ENCODE measurements at regions not wholly inside any gene's neighbourhood (a gene's known extent, or its start where the extent isn't known, plus 50 kb on each side); places are given as distances from the start of the nearest gene placed in this dataset.

GRCh38 chr1:58924016-58924565 lies 140.2 kb upstream of the JUN start:
- DNase-seq (ENCODE audit: low read depth) (no peak), FAIRE-seq (no peak)
- Histone ChIP-seq H3K4me3 (ENCODE audit: insufficient read depth, low read depth, low read length) (no peak overlapping the region), H4K20me1 (ENCODE audit: insufficient read depth, low read length) (no peaks in the 10 kb centered on the region), H3K36me3 (ENCODE audit: insufficient read depth, low read length) (no peaks in the 10 kb centered on the region), H2AFZ (ENCODE audit: low read depth, low read length) (no peak overlapping the region), H3K27ac (ENCODE audit: low read depth, low read length) (no peak overlapping the region), H3K79me2 (ENCODE audit: insufficient read depth, low read length) (no peaks in the 10 kb centered on the region), H3K4me1 (ENCODE audit: insufficient read depth, low read length) (no peaks in the 10 kb centered on the region), H3K4me2 (ENCODE audit: low read length) (no peak overlapping the region), H3K9me3 (ENCODE audit: insufficient read depth, low read depth, low read length) (no peaks in the 10 kb centered on the region), H3K9ac (ENCODE audit: low read length) (no peak overlapping the region), H3K27me3 (ENCODE audit: insufficient read depth, low read length) (no peaks in the 10 kb centered on the region)
- Mint-ChIP-seq H3K27me3 (ENCODE audit: low read depth, unreplicated experiment) (peaks cover 2% of the 10 kb centered on the region), H3K4me3 (ENCODE audit: unreplicated experiment) (no peak overlapping the region), H3K27ac (ENCODE audit: unreplicated experiment) (no peak overlapping the region), H3K36me3 (ENCODE audit: low read depth, unreplicated experiment) (no peaks in the 10 kb centered on the region), H3K4me1 (ENCODE audit: low read depth, unreplicated experiment) (peaks cover 17% of the 10 kb centered on the region), H3K9me3 (ENCODE audit: unreplicated experiment) (no peaks in the 10 kb centered on the region)
- TF ChIP-seq EZH2 (IDR thresholded peaks at IDR 0.05; ENCODE audit: insufficient read depth, low read length) = no peak
- TF ChIP-seq CTCF (IDR thresholded peaks at IDR 0.05; ENCODE audit: insufficient read depth, low read depth, low read length) = no peak

- no peak for DNase-seq (ENCODE audit: low read depth)
- Mint-ChIP-seq H3K27me3 (ENCODE audit: low read depth, unreplicated experiment) (peaks cover 2% of the 10 kb centered on the region), H3K9me3 (ENCODE audit: unreplicated experiment) (no peaks in the 10 kb centered on the region), H3K4me3 (ENCODE audit: unreplicated experiment) (no peak overlapping the region), H3K27ac (ENCODE audit: unreplicated experiment) (no peak overlapping the region), H3K4me1 (ENCODE audit: low read depth, unreplicated experiment) (peaks cover 24% of the 10 kb centered on the region), H3K36me3 (ENCODE audit: low read depth, unreplicated experiment) (no peaks in the 10 kb centered on the region)
- Histone ChIP-seq H3K27me3 (ENCODE audit: insufficient read depth, low read length) (no peaks in the 10 kb centered on the region), H2AFZ (ENCODE audit: low read depth, low read length) (no peak overlapping the region), H3K36me3 (ENCODE audit: insufficient read depth, low read length) (no peaks in the 10 kb centered on the region), H3K4me2 (ENCODE audit: low read length) (no peak overlapping the region), H3K9ac (ENCODE audit: low read length) (no peak overlapping the region), H3K79me2 (ENCODE audit: insufficient read depth, low read length) (no peaks in the 10 kb centered on the region), H3K4me1 (ENCODE audit: insufficient read depth, low read length) (peaks cover 7% of the 10 kb centered on the region), H4K20me1 (ENCODE audit: insufficient read depth, low read length) (no peaks in the 10 kb centered on the region), H3K4me3 (ENCODE audit: insufficient read depth, low read depth, low read length) (no peak overlapping the region), H3K9me3 (ENCODE audit: insufficient read depth, low read depth, low read length) (no peaks in the 10 kb centered on the region), H3K27ac (ENCODE audit: low read depth, low read length) (no peak overlapping the region)
- TF ChIP-seq EZH2 (IDR thresholded peaks at IDR 0.05; ENCODE audit: insufficient read depth, low read length) = no peak
- no peak for TF ChIP-seq CTCF (IDR thresholded peaks at IDR 0.05; ENCODE audit: insufficient read depth, low read depth, low read length)
- no peak for FAIRE-seq
Observed at GRCh38 chr1:58924821-58925220, 141.0 kb upstream of the JUN start.

- no peak overlapping the region for H3K27ac ChIP-seq (ENCODE audit: low read depth, low read length)
- no peaks in the 10 kb centered on the region for H3K79me2 ChIP-seq (ENCODE audit: insufficient read depth, low read length)
- Mint-ChIP-seq H3K36me3 (ENCODE audit: low read depth, unreplicated experiment) (no peaks in the 10 kb centered on the region), H3K27me3 (ENCODE audit: low read depth, unreplicated experiment) (peaks cover 2% of the 10 kb centered on the region), H3K4me3 (ENCODE audit: unreplicated experiment) (no peak overlapping the region), H3K4me1 (ENCODE audit: low read depth, unreplicated experiment) (peaks cover 27% of the 10 kb centered on the region), H3K9me3 (ENCODE audit: unreplicated experiment) (no peaks in the 10 kb centered on the region), H3K27ac (ENCODE audit: unreplicated experiment) (no peak overlapping the region)
- H3K36me3 ChIP-seq (ENCODE audit: insufficient read depth, low read length) = no peaks in the 10 kb centered on the region
- no peak overlapping the region for H3K9ac ChIP-seq (ENCODE audit: low read length)
- no peak for DNase-seq (ENCODE audit: low read depth)
- H3K4me3 ChIP-seq (ENCODE audit: insufficient read depth, low read depth, low read length) = no peak overlapping the region
- no peak overlapping the region for H3K4me2 ChIP-seq (ENCODE audit: low read length)
- peaks cover 9% of the 10 kb centered on the region for H3K4me1 ChIP-seq (ENCODE audit: insufficient read depth, low read length)
- no peaks in the 10 kb centered on the region for H3K9me3 ChIP-seq (ENCODE audit: insufficient read depth, low read depth, low read length)
- no peak overlapping the region for H2AFZ ChIP-seq (ENCODE audit: low read depth, low read length)
- FAIRE-seq = no peak
- H3K27me3 ChIP-seq (ENCODE audit: insufficient read depth, low read length) = no peaks in the 10 kb centered on the region
- H4K20me1 ChIP-seq (ENCODE audit: insufficient read depth, low read length) = no peaks in the 10 kb centered on the region
- TF ChIP-seq EZH2 (IDR thresholded peaks at IDR 0.05; ENCODE audit: insufficient read depth, low read length) (no peak), CTCF (IDR thresholded peaks at IDR 0.05; ENCODE audit: insufficient read depth, low read depth, low read length) (no peak)
Observed at GRCh38 chr1:58925247-58925646, 141.4 kb upstream of the JUN start.

Data from astrocyte (in vitro differentiated cells and primary cell).